H1 (cell line): ENCODE measurements at regions not wholly inside any gene's neighbourhood (a gene's known extent, or its start where the extent isn't known, plus 50 kb on each side); places are given as distances from the start of the nearest gene placed in this dataset.

Experiments used
- CTCF ChIA-PET: fragments of 300-600 bp; sonication (Branson Sonifier 250); formaldehyde crosslinking; loops from one replicate; lab custom pipeline; 2021; ENCODE audit not compliant: partially characterized antibody; lab: Charles Lee
- POLR2A ChIA-PET: fragments of 300-600 bp; sonication (Branson Sonifier 250); formaldehyde crosslinking; loops from one replicate; lab custom pipeline; 2021; ENCODE audit warnings: inconsistent platforms; ENCODE audit not compliant: partially characterized antibody; lab: Charles Lee
- DNase-seq, 2 experiments: peaks; one replicate each; pipeline versions ENCODE4 v3.0.0 to v3.0.0-alpha.2; 2010 to 2022; ENCODE audit warnings: low spot score in 2 of 2, low read depth in 1 of 2, mixed read lengths in 1 of 2
- FAIRE-seq: peaks from 2 replicates; lab custom pipeline; 2011; peaks lifted over from hg19 to GRCh38; lab: Jason Lieb, UNC
- H2AFZ ChIP-seq: 2 replicates; pipeline ENCODE4 v1.8.1; 2012; ENCODE audit warnings: low read length, inconsistent platforms
- H2AK5ac ChIP-seq: 2 replicates; pipeline ENCODE4 v1.6.1; 2013; ENCODE audit warnings: low read depth, low read length
- H2BK120ac ChIP-seq: replicated peaks from 2 replicates; pipeline ENCODE3; 2013; ENCODE audit warnings: low read depth, low read length, inconsistent platforms
- H2BK12ac ChIP-seq: 2 replicates; pipeline ENCODE4 v1.6.1; 2013; ENCODE audit warnings: low read depth, low read length
- H2BK15ac ChIP-seq: 2 replicates; pipeline ENCODE4 v1.6.1; 2013; ENCODE audit warnings: low read length
- H2BK20ac ChIP-seq: 2 replicates; pipeline ENCODE4 v1.6.1; 2013; ENCODE audit warnings: low read length
- H2BK5ac ChIP-seq: 2 replicates; pipeline ENCODE4 v1.6.1; 2013; ENCODE audit warnings: low read depth, low read length
- H3K14ac ChIP-seq: 2 replicates; pipeline ENCODE4 v1.6.1; 2013; ENCODE audit warnings: inconsistent platforms; ENCODE audit not compliant: insufficient read length
- H3K18ac ChIP-seq: 2 replicates; pipeline ENCODE4 v1.6.1; 2013; ENCODE audit warnings: low read length; ENCODE audit errors: extremely low read depth
- H3K23ac ChIP-seq: 2 replicates; pipeline ENCODE4 v1.6.1; 2013; ENCODE audit warnings: inconsistent platforms; ENCODE audit not compliant: insufficient read length
- H3K23me2 ChIP-seq: 2 replicates; pipeline ENCODE4 v1.6.1; 2013; ENCODE audit warnings: low read depth, low read length
- H3K27ac ChIP-seq: 2 replicates; pipeline ENCODE4 v1.6.1; 2011; ENCODE audit warnings: low read depth, low read length, inconsistent platforms
- H3K27me3 ChIP-seq, 4 experiments: replicated peaks in 1 of 4; 1 replicate in 1 of 4; 2 replicates in 3 of 4; pipeline versions ENCODE4 v1.6.1 to v1.8.1; 2011 to 2013; ENCODE audit warnings: low read length in 3 of 4, mild to moderate bottlenecking in 3 of 4, inconsistent platforms in 2 of 4, mixed read lengths in 2 of 4, moderate library complexity in 1 of 4; ENCODE audit not compliant: control insufficient read depth in 3 of 4, insufficient read depth in 3 of 4; ENCODE audit errors: extremely low read depth in 1 of 4
- H3K36me3 ChIP-seq, 4 experiments: 2 replicates each; pipeline versions ENCODE4 v1.6.1 to v1.8.1; 2011 to 2013; ENCODE audit warnings: mild to moderate bottlenecking in 4 of 4, low read length in 3 of 4, moderate library complexity in 2 of 4, control low read depth in 1 of 4, inconsistent platforms in 1 of 4; ENCODE audit not compliant: insufficient read depth in 4 of 4, control insufficient read depth in 2 of 4
- H3K4ac ChIP-seq: replicated peaks from 2 replicates; pipeline ENCODE3; 2013; ENCODE audit warnings: low read length, low read depth, mixed read lengths, inconsistent platforms; ENCODE audit not compliant: insufficient read length
- H3K4me1 ChIP-seq, 4 experiments: replicated peaks in 1 of 4; 1 replicate in 1 of 4; 2 replicates in 3 of 4; pipeline versions ENCODE4 v1.6.1 to v1.8.1; 2011 to 2013; ENCODE audit warnings: low read length in 3 of 4, inconsistent platforms in 2 of 4, mixed read lengths in 1 of 4; ENCODE audit not compliant: insufficient read depth in 4 of 4, control insufficient read depth in 3 of 4
- H3K4me2 ChIP-seq, 2 experiments: 2 replicates each; pipeline versions ENCODE4 v1.6.1 to v1.8.1; 2011 to 2013; ENCODE audit warnings: low read depth in 2 of 2, low read length in 2 of 2, control low read depth in 1 of 2, inconsistent platforms in 1 of 2, mild to moderate bottlenecking in 1 of 2; ENCODE audit not compliant: insufficient read depth in 1 of 2
- H3K4me3 ChIP-seq, 4 experiments: fragments of 200-600, 300-600 bp in 1 of 4; sonication (generic), shearing (Covaris generic), sonication (Bioruptor Twin) in 1 of 4; 2 replicates each; pipeline versions ENCODE4 v1.5.1 to v1.8.1; 2011 to 2016; ENCODE audit warnings: low read length in 4 of 4, low read depth in 3 of 4, control low read depth in 2 of 4, inconsistent platforms in 2 of 4, mild to moderate bottlenecking in 2 of 4, mixed read lengths in 1 of 4, moderate library complexity in 1 of 4; ENCODE audit not compliant: insufficient read depth in 2 of 4; ENCODE audit errors: extremely low read depth in 1 of 4
- H3K56ac ChIP-seq: replicated peaks from 2 replicates; pipeline ENCODE3; 2013; ENCODE audit warnings: low read depth, mild to moderate bottlenecking, mixed read lengths, low read length, inconsistent platforms; ENCODE audit not compliant: insufficient read length
- H3K79me1 ChIP-seq: 2 replicates; pipeline ENCODE4 v1.6.1; 2013; ENCODE audit warnings: low read depth, low read length, control low read depth
- H3K79me2 ChIP-seq, 2 experiments: 2 replicates each; pipeline versions ENCODE4 v1.6.1 to v1.8.1; 2012 to 2013; ENCODE audit warnings: low read length in 2 of 2, mild to moderate bottlenecking in 2 of 2, inconsistent platforms in 1 of 2; ENCODE audit not compliant: insufficient read depth in 2 of 2, control insufficient read depth in 1 of 2
- H3K9ac ChIP-seq, 4 experiments: replicated peaks in 1 of 4; 1 replicate in 1 of 4; 2 replicates in 3 of 4; pipeline versions ENCODE4 v1.6.1 to v1.8.1; 2011 to 2013; ENCODE audit warnings: low read depth in 3 of 4, low read length in 3 of 4, control low read depth in 2 of 4, mild to moderate bottlenecking in 2 of 4, moderate library complexity in 2 of 4, inconsistent platforms in 1 of 4; ENCODE audit errors: extremely low read depth in 1 of 4
- H3K9me3 ChIP-seq, 2 experiments: 2 replicates each; pipeline versions ENCODE4 v1.6.1 to v1.8.1; 2012 to 2013; ENCODE audit warnings: mild to moderate bottlenecking in 2 of 2, moderate library complexity in 2 of 2, control low read depth in 1 of 2, inconsistent platforms in 1 of 2, low read depth in 1 of 2, low read length in 1 of 2, mixed read lengths in 1 of 2; ENCODE audit not compliant: insufficient read depth in 2 of 2
- H4K20me1 ChIP-seq, 2 experiments: replicated peaks in 1 of 2; 2 replicates each; pipeline versions ENCODE3 to v1.8.1; 2011 to 2013; ENCODE audit warnings: inconsistent platforms in 2 of 2, low read length in 2 of 2, mild to moderate bottlenecking in 1 of 2; ENCODE audit not compliant: insufficient read depth in 2 of 2, control insufficient read depth in 1 of 2
- H4K5ac ChIP-seq: 2 replicates; pipeline ENCODE4 v1.6.1; 2013; ENCODE audit warnings: low read length, low read depth, mixed read lengths, inconsistent platforms; ENCODE audit not compliant: insufficient read length
- H4K8ac ChIP-seq: 2 replicates; pipeline ENCODE4 v1.8.0; 2013; ENCODE audit warnings: mild to moderate bottlenecking, moderate library complexity, low read length, inconsistent platforms; ENCODE audit not compliant: insufficient read depth; ENCODE audit errors: extremely low read depth
- H4K91ac ChIP-seq: replicated peaks from 2 replicates; pipeline ENCODE3; 2013; ENCODE audit warnings: low read length, mixed read lengths, inconsistent platforms; ENCODE audit not compliant: insufficient read length
- ASH2L ChIP-seq: fragments of 200-600, 300-600 bp; sonication (generic); IDR thresholded peaks from one replicate; pipeline ENCODE4 v1.7.1; 2017; ENCODE audit warnings: low read length
- CBX8 ChIP-seq: fragments of 300-800, 300-1000 bp; sonication (generic); IDR thresholded peaks from 2 replicates; pipeline ENCODE4 v1.7.1; 2016; ENCODE audit warnings: low read depth, low read length, borderline replicate concordance
- FOSL1 ChIP-seq: IDR thresholded peaks from 2 replicates; pipeline ENCODE4 v1.6.1; 2011; ENCODE audit warnings: mild to moderate bottlenecking, low read depth, low read length, moderate library complexity; ENCODE audit not compliant: insufficient read depth
- GTF2F1 ChIP-seq: IDR thresholded peaks from 2 replicates; pipeline ENCODE4 v1.6.1; 2012; ENCODE audit warnings: low read depth, low read length, improper control_type of control experiment, borderline replicate concordance
- POU5F1 ChIP-seq: IDR thresholded peaks from 2 replicates; pipeline ENCODE4 v1.6.1; 2011; ENCODE audit warnings: low read depth, mild to moderate bottlenecking, low read length, moderate library complexity
- SIRT6 ChIP-seq: IDR thresholded peaks from one replicate; pipeline ENCODE4 v1.7.1; 2012; ENCODE audit warnings: low read length, inconsistent platforms
- ZNF274 ChIP-seq: IDR thresholded peaks from 2 replicates; pipeline ENCODE4 v1.7.0; 2012; ENCODE audit warnings: low read length, borderline replicate concordance; ENCODE audit errors: extremely low read depth
- WGBS, 2 experiments: shearing (Covaris generic) in 1 of 2; methylation state at CpG; one replicate each; pipeline versions ENCODE4 v1.1.6 to v1.1.7; 2013 to 2015; ENCODE audit warnings: low lambda C conversion rate in 2 of 2, mixed read lengths in 2 of 2, inconsistent platforms in 1 of 2, low coverage in 1 of 2, missing lambda C conversion rate in 1 of 2; ENCODE audit not compliant: insufficient replicate concordance in 2 of 2, insufficient coverage in 1 of 2, insufficient read length in 1 of 2; ENCODE audit errors: extremely low coverage in 1 of 2, missing lambda C conversion rate in 1 of 2; 5-methylcytosine and 5-hydroxymethylcytosine counted together

DNA sequence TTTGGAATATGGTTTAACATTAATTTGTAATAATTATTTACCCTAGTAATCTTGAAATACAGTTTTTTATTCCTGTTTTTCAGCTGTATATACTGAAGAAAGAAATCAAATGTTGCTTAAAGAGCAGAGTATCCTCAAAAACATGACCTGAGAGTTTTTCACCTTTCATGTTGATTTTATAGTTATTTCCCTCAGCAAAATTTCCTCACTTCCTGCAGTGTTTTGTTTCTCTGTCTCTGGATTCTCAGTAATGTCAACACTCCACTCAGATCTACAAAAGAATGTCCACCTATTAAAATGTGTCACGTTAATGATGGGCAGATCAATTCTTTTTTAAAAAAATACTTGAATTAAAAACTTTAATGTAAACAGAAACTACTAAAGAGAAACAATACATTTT lies 398.3 kb downstream of the ANXA1 start:
- Histone ChIP-seq H3K27ac (no peak overlapping the region), H3K14ac (no peak overlapping the region), H3K56ac (no peak overlapping the region), H2BK12ac (no peak overlapping the region), H2AFZ (no peak overlapping the region), H3K9ac (no peak overlapping the region), H3K4ac (no peak overlapping the region), H2BK120ac (no peak overlapping the region), H3K4me1 (no peaks in the 10 kb centered on the region), H2BK20ac (no peak overlapping the region), H4K5ac (no peak overlapping the region), H3K79me2 (no peaks in the 10 kb centered on the region), H3K23ac (no peak overlapping the region)
- CTCF ChIA-PET = no interaction called here
- TF ChIP-seq SIRT6 = no peak
- no peak for TF ChIP-seq CBX8
- no peak for TF ChIP-seq ZNF274
- TF ChIP-seq ASH2L = no peak
- no peak for TF ChIP-seq POU5F1
- no peak for TF ChIP-seq FOSL1
- no peak for TF ChIP-seq GTF2F1
- TF ChIP-seq, all 59 proteins: peak for 0
- H4K20me1 ChIP-seq = no peaks in the 10 kb centered on the region
- H2AK5ac ChIP-seq = no peak overlapping the region
- no peaks in the 10 kb centered on the region for H3K27me3 ChIP-seq
- no peak overlapping the region for H2BK15ac ChIP-seq
- no peaks in the 10 kb centered on the region for H3K23me2 ChIP-seq
- no peak overlapping the region for H4K91ac ChIP-seq
- no peak overlapping the region for H3K18ac ChIP-seq
- DNase-seq (no peak), FAIRE-seq (no peak)
- no peak overlapping the region for H4K8ac ChIP-seq
- H3K36me3 ChIP-seq = no peaks in the 10 kb centered on the region
- 90% methylated on average over 1 of the region's 1 CpG; no CpG with 5 or more reads in 1 of the 2 experiments for WGBS, 2 experiments
- no peak overlapping the region for H3K4me3 ChIP-seq
- no peak overlapping the region for H2BK5ac ChIP-seq
- H3K9me3 ChIP-seq = no peaks in the 10 kb centered on the region
- POLR2A ChIA-PET = no interaction called here
- no peaks in the 10 kb centered on the region for H3K79me1 ChIP-seq
- no peak overlapping the region for H3K4me2 ChIP-seq
